H9 (cell line): ENCODE measurements at regions not wholly inside any gene's neighbourhood (a gene's known extent, or its start where the extent isn't known, plus 50 kb on each side); places are given as distances from the start of the nearest gene placed in this dataset.

Source experiments
- DNase-seq: peaks from one replicate; pipeline ENCODE4 v3.0.0-alpha.2; 2017
- H2AFZ ChIP-seq: one replicate; pipeline ENCODE4 v1.6.1; 2013; ENCODE audit warnings: mild to moderate bottlenecking, low read length, control low read depth, moderate library complexity
- H2AK5ac ChIP-seq: 2 replicates; pipeline ENCODE4 v1.6.1; 2013; ENCODE audit warnings: low read length, control low read depth, mixed read lengths; ENCODE audit not compliant: insufficient read length
- H2BK120ac ChIP-seq: one replicate; pipeline ENCODE4 v1.6.1; 2013; ENCODE audit warnings: low read depth, mild to moderate bottlenecking, low read length, control low read depth, inconsistent platforms; ENCODE audit not compliant: poor library complexity, severe bottlenecking
- H2BK12ac ChIP-seq: 2 replicates; pipeline ENCODE4 v1.6.1; 2013; ENCODE audit warnings: low read length, control low read depth, mixed read lengths, low read depth; ENCODE audit not compliant: insufficient read length
- H2BK15ac ChIP-seq: 2 replicates; pipeline ENCODE4 v1.6.1; 2013; ENCODE audit warnings: low read depth, low read length, control low read depth
- H2BK20ac ChIP-seq: one replicate; pipeline ENCODE4 v1.6.1; 2013; ENCODE audit warnings: low read depth, mild to moderate bottlenecking, low read length, control low read depth, inconsistent platforms; ENCODE audit not compliant: poor library complexity, severe bottlenecking
- H2BK5ac ChIP-seq: 2 replicates; pipeline ENCODE4 v1.6.1; 2013; ENCODE audit warnings: low read length, control low read depth, mixed read lengths; ENCODE audit not compliant: insufficient read length
- H3K14ac ChIP-seq: 2 replicates; pipeline ENCODE4 v1.6.1; 2013; ENCODE audit warnings: low read length, control low read depth; ENCODE audit not compliant: insufficient read depth
- H3K18ac ChIP-seq: 2 replicates; pipeline ENCODE4 v1.6.1; 2013; ENCODE audit warnings: low read depth, mild to moderate bottlenecking, mixed read lengths, low read length, control low read depth; ENCODE audit not compliant: insufficient read length
- H3K23ac ChIP-seq: 2 replicates; pipeline ENCODE4 v1.6.1; 2013; ENCODE audit warnings: low read length, control low read depth, mixed read lengths, low read depth; ENCODE audit not compliant: insufficient read length
- H3K23me2 ChIP-seq: 2 replicates; pipeline ENCODE4 v1.6.1; 2013; ENCODE audit warnings: low read depth, mild to moderate bottlenecking, mixed read lengths, low read length, control low read depth; ENCODE audit not compliant: insufficient read length, poor library complexity, severe bottlenecking
- H3K27ac ChIP-seq: 2 replicates; pipeline ENCODE4 v1.5.1; 2013; ENCODE audit warnings: low read length, control low read depth, mixed read lengths, low read depth; ENCODE audit not compliant: insufficient read length
- H3K27me3 ChIP-seq: 2 replicates; pipeline ENCODE4 v1.6.1; 2013; ENCODE audit warnings: low read length, control low read depth, inconsistent platforms; ENCODE audit not compliant: insufficient read depth
- H3K4ac ChIP-seq: 2 replicates; pipeline ENCODE4 v1.6.1; 2013; ENCODE audit warnings: low read depth, mild to moderate bottlenecking, control low read depth, inconsistent platforms, low read length, moderate library complexity
- H3K4me1 ChIP-seq: 2 replicates; pipeline ENCODE4 v1.6.1; 2013; ENCODE audit warnings: low read length, control low read depth, inconsistent platforms; ENCODE audit not compliant: insufficient read depth
- H3K4me2 ChIP-seq: 2 replicates; pipeline ENCODE4 v1.6.1; 2013; ENCODE audit warnings: low read length, control low read depth, mixed read lengths; ENCODE audit not compliant: insufficient read length, insufficient read depth
- H3K56ac ChIP-seq: 2 replicates; pipeline ENCODE4 v1.6.1; 2013; ENCODE audit warnings: low read depth, mild to moderate bottlenecking, mixed read lengths, low read length, control low read depth; ENCODE audit not compliant: insufficient read length
- H3K79me1 ChIP-seq: 2 replicates; pipeline ENCODE4 v1.6.1; 2013; ENCODE audit warnings: low read depth, mild to moderate bottlenecking, moderate library complexity, low read length, control low read depth, inconsistent platforms; ENCODE audit not compliant: insufficient read depth, poor library complexity, severe bottlenecking
- H3K79me2 ChIP-seq: 2 replicates; pipeline ENCODE4 v1.6.1; 2013; ENCODE audit warnings: low read length, control low read depth, inconsistent platforms; ENCODE audit not compliant: insufficient read depth
- H3K9ac ChIP-seq: 2 replicates; pipeline ENCODE4 v1.6.1; 2013; ENCODE audit warnings: low read length, control low read depth, mixed read lengths; ENCODE audit not compliant: insufficient read length; ENCODE audit errors: extremely low read depth
- H3K9me3 ChIP-seq: one replicate; pipeline ENCODE4 v1.6.1; 2013; ENCODE audit warnings: low read depth, low read length, inconsistent platforms; ENCODE audit not compliant: control insufficient read depth
- H3T11ph ChIP-seq: one replicate; pipeline ENCODE4 v1.6.1; 2013; ENCODE audit warnings: mild to moderate bottlenecking, low read length, control low read depth, inconsistent platforms
- H4K20me1 ChIP-seq: one replicate; pipeline ENCODE4 v1.6.1; 2013; ENCODE audit not compliant: control insufficient read depth, insufficient read length, insufficient read depth
- H4K5ac ChIP-seq: 2 replicates; pipeline ENCODE4 v1.6.1; 2013; ENCODE audit warnings: low read depth, mild to moderate bottlenecking, mixed read lengths, low read length, control low read depth; ENCODE audit not compliant: insufficient read length
- H4K8ac ChIP-seq: replicated peaks from 2 replicates; pipeline ENCODE4 v1.6.1; 2013; ENCODE audit warnings: low read length, control low read depth, mixed read lengths, low read depth; ENCODE audit not compliant: insufficient read length
- H4K91ac ChIP-seq: 2 replicates; pipeline ENCODE4 v1.6.1; 2013; ENCODE audit warnings: low read depth, mild to moderate bottlenecking, moderate library complexity, mixed read lengths, low read length, control low read depth; ENCODE audit not compliant: insufficient read length
- H3K27ac Mint-ChIP-seq, 3 experiments: 2 replicates in 2 of 3; 3 replicates in 1 of 3; pipeline ENCODE4 v1.8.0; 2020 to 2021; ENCODE audit warnings: mixed read lengths in 3 of 3, mild to moderate bottlenecking in 1 of 3, moderate library complexity in 1 of 3
- H3K27me3 Mint-ChIP-seq: 2 replicates; pipeline ENCODE4 v1.8.0; 2021; ENCODE audit warnings: low read depth, mild to moderate bottlenecking, moderate library complexity, mixed read lengths
- H3K36me3 Mint-ChIP-seq, 3 experiments: 2 replicates in 2 of 3; 3 replicates in 1 of 3; pipeline ENCODE4 v1.8.0; 2020 to 2021; ENCODE audit warnings: low read depth in 3 of 3, mixed read lengths in 3 of 3; ENCODE audit not compliant: insufficient read depth in 1 of 3
- H3K4me1 Mint-ChIP-seq, 2 experiments: 2 replicates each; pipeline ENCODE4 v1.8.0; 2020; ENCODE audit warnings: mixed read lengths in 2 of 2
- H3K4me3 Mint-ChIP-seq, 2 experiments: 2 replicates in 1 of 2; 3 replicates in 1 of 2; pipeline ENCODE4 v1.8.0; 2020 to 2021; ENCODE audit warnings: mild to moderate bottlenecking in 2 of 2, mixed read lengths in 2 of 2, moderate library complexity in 1 of 2
- H3K9me3 Mint-ChIP-seq, 2 experiments: 2 replicates in 1 of 2; 3 replicates in 1 of 2; pipeline ENCODE4 v1.8.0; 2020; ENCODE audit warnings: mild to moderate bottlenecking in 2 of 2, mixed read lengths in 2 of 2, moderate library complexity in 1 of 2
- CTCF ChIP-seq: fragments of 200-600 bp; sonication (generic); conservative IDR thresholded peaks from 3 replicates; pipeline ENCODE4 v1.8.0; 2021; ENCODE audit warnings: antibody characterized with exemption, mild to moderate bottlenecking
- WGBS: extraction: QIAGEN DNeasy Blood & Tissue Kit; methylation state at CpG from one replicate; pipeline ENCODE4 v1.1.7; 2013; ENCODE audit warnings: missing lambda C conversion rate, low lambda C conversion rate, mixed read lengths; ENCODE audit not compliant: insufficient read length; ENCODE audit errors: extremely low coverage; 5-methylcytosine and 5-hydroxymethylcytosine counted together

- H3K79me1 ChIP-seq, result no peaks in the 10 kb centered on the region
- no peak overlapping the region for H4K91ac ChIP-seq
- no peak overlapping the region for H4K5ac ChIP-seq
- no peak overlapping the region for H2AK5ac ChIP-seq
- H3K79me2 ChIP-seq, result no peaks in the 10 kb centered on the region
- no peak overlapping the region for H2BK12ac ChIP-seq
- Mint-ChIP-seq H3K27ac (no peak overlapping the region), H3K9me3 (peaks cover 18 to 36% of the 10 kb centered on the region in 2 experiments), H3K36me3 (peaks cover 3 to 7% (median 4%) of the 10 kb centered on the region in 3 experiments; a peak in 4 of 7 replicates), H3K27me3 (peaks cover 2% of the 10 kb centered on the region), H3K4me3 (no peak overlapping the region), H3K4me1 (no peaks in the 10 kb centered on the region)
- no peaks in the 10 kb centered on the region for H3K9me3 ChIP-seq
- no peak overlapping the region for H3K18ac ChIP-seq
- no peak overlapping the region for H3T11ph ChIP-seq
- no peak overlapping the region for H3K27ac ChIP-seq
- H3K14ac ChIP-seq, result no peak overlapping the region
- no peak overlapping the region for H3K56ac ChIP-seq
- no peaks in the 10 kb centered on the region for H3K4me1 ChIP-seq
- no peaks in the 10 kb centered on the region for H3K23me2 ChIP-seq
- no peak for DNase-seq
- H3K4ac ChIP-seq, result no peak overlapping the region
- WGBS, result no CpG with 5 or more reads among the region's 3 CpGs
- no peak for TF ChIP-seq CTCF
- no peak overlapping the region for H3K4me2 ChIP-seq
- no peak overlapping the region for H4K8ac ChIP-seq
- no peak overlapping the region for H2BK120ac ChIP-seq
- H2BK5ac ChIP-seq, result no peak overlapping the region
- H3K27me3 ChIP-seq, result no peaks in the 10 kb centered on the region
- H2BK15ac ChIP-seq, result no peak overlapping the region
- H3K23ac ChIP-seq, result no peak overlapping the region
- H3K9ac ChIP-seq, result no peak overlapping the region
- H4K20me1 ChIP-seq, result no peaks in the 10 kb centered on the region
- H2AFZ ChIP-seq, result no peak overlapping the region
- H2BK20ac ChIP-seq, result no peak overlapping the region
Observed at GRCh38 chr12:47493801-47494200, 212.0 kb downstream of the RPAP3 start.
